Ovary (tissue), 4 donors: ENCODE measurements at regions not wholly inside any gene's neighbourhood (a gene's known extent, or its start where the extent isn't known, plus 50 kb on each side); places are given as distances from the start of the nearest gene placed in this dataset. TPM values are rescaled to one million over a fixed set of nuclear protein-coding genes. Genes with fewer than 3 reads are reported as not detected.

Experiments
- microRNA-seq, 3 donors: library from miRNA; unstranded; fragments of <30 nt; microRNA quantifications; one replicate each; pipeline versions ENCODE4 to v1.2.0, GENCODE V29; 2019 to 2020
- small RNA-seq: library from RNA; depleted of rRNA; stranded (forward); fragments of <200 nt; gene quantifications from one replicate; pipeline ENCODE3, GENCODE V24; 2016
- donor health status: DM: no; HTN: no; CAD: no; lungs with moderate emphysema.
- donor health status: DM: no; HTN: no; CAD: no.
- donor health status: DM: yes; HTN: yes; CAD: no.

Small RNAs in the stretch of these regions (microRNA-seq; reads per million reads assigned to microRNA genes)
- gene MIR4280: 0 reads per million in 3 donors

Small RNAs in the stretch of these regions (small RNA-seq; reads per million reads assigned to genes)
- gene MIR4280 (not detected), gene RN7SKP34 (not detected)
